GM12865 (cell line): ENCODE measurements at regions not wholly inside any gene's neighbourhood (a gene's known extent, or its start where the extent isn't known, plus 50 kb on each side); places are given as distances from the start of the nearest gene placed in this dataset.
"Not testable (repeated sequence)": the region's sequence is repeated elsewhere in the genome, so short reads cannot be mapped to it uniquely, and the experiment has no call there.

Source experiments
- DNase-seq: peaks from one replicate; pipeline ENCODE4 v3.0.0; 2010; ENCODE audit warnings: low read depth
- H3K4me3 ChIP-seq: 2 replicates; pipeline ENCODE4 v1.5.1; 2011; ENCODE audit warnings: mild to moderate bottlenecking, low read depth, low read length, control low read depth
- TF ChIP-seq, protein P1 (sequence below): IDR thresholded peaks from 2 replicates; pipeline ENCODE4 v1.5.1; 2011; ENCODE audit warnings: low read length, control low read depth, low read depth, inconsistent platforms; ENCODE audit not compliant: insufficient read depth; ENCODE audit errors: missing control alignments

GRCh38 chr6:114888241-114888640 lies 545.4 kb upstream of the HS3ST5 start:
- no peak overlapping the region for H3K4me3 ChIP-seq
- TF ChIP-seq, protein P1, sequence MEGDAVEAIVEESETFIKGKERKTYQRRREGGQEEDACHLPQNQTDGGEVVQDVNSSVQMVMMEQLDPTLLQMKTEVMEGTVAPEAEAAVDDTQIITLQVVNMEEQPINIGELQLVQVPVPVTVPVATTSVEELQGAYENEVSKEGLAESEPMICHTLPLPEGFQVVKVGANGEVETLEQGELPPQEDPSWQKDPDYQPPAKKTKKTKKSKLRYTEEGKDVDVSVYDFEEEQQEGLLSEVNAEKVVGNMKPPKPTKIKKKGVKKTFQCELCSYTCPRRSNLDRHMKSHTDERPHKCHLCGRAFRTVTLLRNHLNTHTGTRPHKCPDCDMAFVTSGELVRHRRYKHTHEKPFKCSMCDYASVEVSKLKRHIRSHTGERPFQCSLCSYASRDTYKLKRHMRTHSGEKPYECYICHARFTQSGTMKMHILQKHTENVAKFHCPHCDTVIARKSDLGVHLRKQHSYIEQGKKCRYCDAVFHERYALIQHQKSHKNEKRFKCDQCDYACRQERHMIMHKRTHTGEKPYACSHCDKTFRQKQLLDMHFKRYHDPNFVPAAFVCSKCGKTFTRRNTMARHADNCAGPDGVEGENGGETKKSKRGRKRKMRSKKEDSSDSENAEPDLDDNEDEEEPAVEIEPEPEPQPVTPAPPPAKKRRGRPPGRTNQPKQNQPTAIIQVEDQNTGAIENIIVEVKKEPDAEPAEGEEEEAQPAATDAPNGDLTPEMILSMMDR = no peak
- DNase-seq = no peak

- TF ChIP-seq, protein P1 = no peak
- no peak for DNase-seq
- H3K4me3 ChIP-seq = no peak overlapping the region
Measured at GRCh38 chr6:114886670-114887436, 544.0 kb upstream of the HS3ST5 start.

- no peak overlapping the region for H3K4me3 ChIP-seq
- no peak for DNase-seq
- TF ChIP-seq, protein P1 = no peak
Measured at GRCh38 chr6:114879693-114880092, 536.9 kb upstream of the HS3ST5 start.

DNA sequence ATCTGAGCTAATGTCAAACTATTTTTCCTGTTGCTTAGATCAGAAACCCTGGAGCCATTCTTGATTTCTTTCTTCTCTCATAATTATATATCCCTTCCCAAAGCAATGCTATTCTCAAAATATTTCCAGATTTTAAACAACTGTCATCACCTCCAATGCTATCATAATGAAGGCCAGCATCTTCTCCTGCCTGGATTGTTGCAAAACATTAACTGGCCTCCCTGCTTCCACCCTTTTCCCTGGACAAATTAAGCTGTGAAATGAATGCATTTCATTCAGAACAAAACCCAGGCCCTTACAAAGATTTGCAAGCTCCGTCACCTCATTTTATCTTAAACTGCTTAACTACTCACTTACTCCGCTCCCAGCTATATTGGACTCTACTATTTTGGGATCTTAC lies 535.3 kb upstream of the HS3ST5 start:
- TF ChIP-seq, protein P1 = no peak
- no peak overlapping the region for H3K4me3 ChIP-seq
- no peak for DNase-seq

GRCh38 chr6:114874410-114874809 lies 531.6 kb upstream of the HS3ST5 start:
- DNase-seq = no peak
- H3K4me3 ChIP-seq = no peak overlapping the region
- TF ChIP-seq, protein P1 = no peak

DNA sequence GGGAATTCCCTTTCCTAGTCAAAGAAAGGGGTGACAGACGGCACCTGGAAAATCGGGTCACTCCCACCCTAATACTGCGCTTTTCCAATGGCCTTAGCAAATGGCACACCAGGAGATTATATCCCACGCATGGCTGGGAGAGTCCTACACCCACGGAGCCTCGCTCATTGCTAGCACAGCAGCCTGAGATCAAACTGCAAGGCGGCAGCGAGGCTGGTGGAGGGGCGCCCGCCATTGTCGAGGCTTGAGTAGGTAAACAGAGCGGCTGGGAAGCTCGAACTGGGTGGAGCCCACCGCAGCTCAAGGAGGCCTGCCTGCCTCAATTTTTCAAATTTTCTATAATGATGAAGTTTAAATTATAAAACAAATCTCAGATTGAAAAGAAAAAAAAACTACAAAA lies 522.7 kb upstream of the HS3ST5 start:
- DNase-seq = not testable (repeated sequence)

GRCh38 chr6:114863610-114864009 lies 520.8 kb upstream of the HS3ST5 start:
- TF ChIP-seq, protein P1 = no peak
- H3K4me3 ChIP-seq = no peak overlapping the region
- no peak for DNase-seq

More for the DNA sequence above, 522.7 kb upstream of the HS3ST5 start:
- not testable (repeated sequence) for H3K4me3 ChIP-seq
